SK-N-DZ (cell line): ENCODE measurements at regions not wholly inside any gene's neighbourhood (a gene's known extent, or its start where the extent isn't known, plus 50 kb on each side); places are given as distances from the start of the nearest gene placed in this dataset.
A peak's percentile ranks its signal among the peaks of the same experiment; 100 is the strongest.

Source experiments
- DNase-seq: peaks from one replicate; pipeline ENCODE4 v3.0.0-alpha.2; 2015; ENCODE audit warnings: low spot score

- no peak for DNase-seq
Measured at GRCh38 chr18:76130845-76131244, 364.2 kb downstream of the ZNF516 start.

- DNase-seq, result peak; percentile 10
Measured at GRCh38 chr18:76126327-76126726, 368.7 kb downstream of the ZNF516 start.

DNA sequence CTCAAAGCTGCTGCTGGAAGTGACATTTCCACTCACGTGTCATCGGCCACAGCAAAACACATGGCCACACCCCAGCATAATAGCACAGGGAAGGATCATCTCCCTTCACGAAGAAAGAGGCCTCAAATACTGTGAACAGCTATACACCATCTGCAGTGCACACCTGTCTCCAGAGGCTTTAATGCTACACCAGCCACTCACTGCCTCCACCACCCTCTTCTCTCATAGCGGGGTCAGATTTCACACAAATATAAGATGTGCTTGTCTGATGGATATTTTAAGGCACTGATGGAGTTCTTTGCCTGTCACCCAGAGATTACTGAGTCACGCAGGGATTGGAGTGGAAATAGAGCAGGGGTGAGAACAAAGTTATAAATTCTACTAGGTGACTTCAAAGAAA is 374.0 kb downstream of the ZNF516 start:
- no peak for DNase-seq

DNA sequence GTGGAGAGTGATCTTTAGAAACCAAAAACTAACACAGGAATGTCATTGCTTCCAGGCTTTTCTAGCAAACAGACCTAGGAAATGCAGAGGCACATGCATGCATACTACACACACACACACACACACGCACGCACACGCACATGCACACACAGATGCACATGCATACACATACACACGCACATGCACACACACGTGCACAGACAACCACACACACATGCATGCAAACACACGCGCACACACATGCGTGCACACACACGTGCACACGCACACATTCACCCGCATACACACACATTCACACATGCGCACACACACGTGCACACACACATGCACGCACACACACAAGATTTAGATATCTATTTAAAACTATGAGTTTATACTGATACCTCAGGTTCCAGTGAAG is 379.5 kb downstream of the ZNF516 start:
- no peak for DNase-seq

DNA sequence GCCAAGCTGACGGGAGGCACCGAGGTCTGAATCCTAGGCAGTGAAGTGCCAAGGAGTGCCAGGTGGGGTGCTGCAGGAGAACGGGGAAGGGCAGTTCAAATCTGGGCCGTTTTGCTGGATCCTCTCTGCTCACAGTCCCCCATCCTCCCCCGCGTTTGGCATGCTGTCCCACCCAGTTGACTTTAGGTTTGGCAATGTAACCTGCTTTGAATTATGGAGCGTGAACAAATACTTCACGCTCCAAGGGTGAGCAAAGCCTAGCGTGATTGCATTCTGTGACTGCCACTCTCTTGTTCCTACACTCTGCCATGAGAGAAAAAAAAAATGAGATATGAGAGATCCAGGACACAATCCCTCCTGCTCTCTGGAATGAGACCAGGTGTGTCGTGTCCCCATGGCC is 381.9 kb downstream of the ZNF516 start:
- DNase-seq, result no peak

- DNase-seq, result no peak
Measured at GRCh38 chr18:76102626-76103025, 392.4 kb downstream of the ZNF516 start.

GRCh38 chr18:76102156-76102555 is 392.9 kb downstream of the ZNF516 start:
- no peak for DNase-seq

DNA sequence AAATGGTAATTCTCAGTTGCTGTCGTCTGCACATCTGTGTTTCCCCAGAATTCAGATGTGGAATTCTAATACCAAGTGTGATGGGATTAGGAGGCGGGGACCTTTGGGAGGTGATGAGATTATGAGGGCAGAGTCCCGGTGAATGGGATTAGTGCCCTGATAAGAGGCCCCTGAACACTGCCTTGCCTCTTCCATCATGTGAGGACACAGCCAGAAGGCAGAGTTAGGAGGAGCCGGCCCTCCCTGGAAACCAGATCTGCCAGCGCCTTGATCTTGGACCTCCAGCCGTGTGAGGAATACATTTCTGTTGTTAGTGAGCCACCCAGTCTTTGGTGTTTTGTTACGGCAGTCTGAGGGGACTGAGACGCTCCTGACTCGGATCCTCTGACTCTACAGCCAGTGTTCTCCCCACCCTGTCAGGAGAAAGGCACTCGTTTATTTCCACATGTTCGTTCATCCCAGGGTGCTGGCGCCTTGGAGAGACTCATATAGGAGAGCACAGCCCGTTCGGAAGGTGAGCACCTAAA is 395.0 kb downstream of the ZNF516 start:
- DNase-seq, result peak; percentile 7

- peak; percentile 23 for DNase-seq
Measured at GRCh38 chr18:76098674-76099411, 396.2 kb downstream of the ZNF516 start.

DNA sequence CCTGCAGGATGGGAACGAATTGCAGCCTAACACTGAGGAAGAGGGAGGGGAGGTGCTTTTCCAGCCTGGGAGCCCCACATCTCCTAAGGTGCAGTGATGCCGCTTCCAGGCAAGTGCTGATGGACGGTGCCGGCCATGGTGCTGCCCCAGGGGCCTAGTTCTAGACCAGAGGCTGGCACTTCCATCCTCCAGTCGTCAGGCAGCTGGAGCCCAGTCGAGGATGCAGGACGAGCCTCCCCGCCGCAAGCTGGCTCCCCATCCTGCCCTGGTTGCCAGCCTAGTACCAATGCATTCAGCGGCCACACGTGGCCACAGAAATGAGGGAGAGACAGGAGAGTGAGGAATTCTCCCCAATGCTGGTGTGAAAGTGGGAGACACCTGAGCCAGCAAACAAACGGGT is 413.5 kb downstream of the ZNF516 start:
- no peak for DNase-seq

DNA sequence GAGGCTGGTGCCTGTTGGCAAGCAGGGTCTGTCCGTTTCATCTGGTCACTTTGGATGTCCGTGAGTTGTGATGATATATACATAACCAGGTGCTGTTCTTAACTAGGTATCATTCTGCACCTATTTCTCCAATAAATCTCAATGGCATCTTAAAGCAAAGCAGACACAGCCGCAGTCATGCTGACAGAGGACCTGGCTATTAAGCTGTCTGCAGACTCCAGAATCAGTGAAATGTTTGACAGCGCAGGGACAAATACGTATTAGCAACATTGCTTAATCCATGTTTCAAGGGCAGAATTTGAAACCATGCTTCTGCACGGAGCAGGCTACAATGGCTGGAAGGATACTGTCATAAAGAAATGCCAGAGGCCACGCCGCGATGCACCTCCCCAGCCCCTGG is 414.6 kb downstream of the ZNF516 start:
- no peak for DNase-seq

- no peak for DNase-seq
Measured at GRCh38 chr18:76075777-76076176, 419.3 kb downstream of the ZNF516 start.

DNA sequence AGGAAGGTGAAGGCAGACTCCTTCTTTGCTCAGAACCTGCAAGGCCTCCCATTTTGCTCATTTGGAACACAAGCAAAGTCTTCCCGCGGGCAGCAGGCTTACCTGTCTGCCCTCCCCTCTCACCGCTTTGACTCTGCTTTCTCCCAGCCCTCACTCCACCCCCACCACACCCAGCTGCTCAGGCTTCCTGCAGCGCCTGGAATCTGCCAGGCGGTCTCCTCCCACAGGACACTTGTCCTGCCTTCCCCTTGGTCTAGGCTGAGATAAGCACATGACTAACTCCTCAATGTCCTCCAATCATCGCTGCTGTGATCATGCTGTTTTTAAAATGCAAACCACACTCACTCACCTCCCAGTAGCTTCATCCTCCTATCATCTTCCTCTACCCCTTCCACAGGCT is 430.0 kb downstream of the ZNF516 start:
- no peak for DNase-seq

- no peak for DNase-seq
Measured at GRCh38 chr18:76058146-76058545, 436.9 kb downstream of the ZNF516 start.

DNA sequence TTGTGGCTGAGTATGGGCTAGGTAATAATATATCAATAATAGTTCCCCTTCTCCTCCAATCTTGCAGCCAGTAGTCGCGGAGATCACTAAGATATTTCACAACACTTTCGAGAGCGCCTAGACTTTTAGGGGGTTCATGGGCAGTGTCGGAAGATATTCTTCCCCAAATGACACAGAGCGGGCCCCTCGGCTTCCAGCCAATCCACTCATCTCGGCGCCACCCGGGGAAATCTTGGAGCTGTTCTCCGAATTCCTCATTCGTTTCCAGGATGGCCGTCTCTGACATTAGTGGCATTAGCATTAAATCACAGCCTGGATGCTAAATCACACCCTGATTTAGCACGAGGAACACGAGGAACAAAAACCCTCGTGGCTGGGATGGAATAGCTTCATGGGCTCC is 437.7 kb downstream of the ZNF516 start:
- DNase-seq, result no peak

- DNase-seq, result no peak
Measured at GRCh38 chr18:76056471-76057110, 438.5 kb downstream of the ZNF516 start.

DNA sequence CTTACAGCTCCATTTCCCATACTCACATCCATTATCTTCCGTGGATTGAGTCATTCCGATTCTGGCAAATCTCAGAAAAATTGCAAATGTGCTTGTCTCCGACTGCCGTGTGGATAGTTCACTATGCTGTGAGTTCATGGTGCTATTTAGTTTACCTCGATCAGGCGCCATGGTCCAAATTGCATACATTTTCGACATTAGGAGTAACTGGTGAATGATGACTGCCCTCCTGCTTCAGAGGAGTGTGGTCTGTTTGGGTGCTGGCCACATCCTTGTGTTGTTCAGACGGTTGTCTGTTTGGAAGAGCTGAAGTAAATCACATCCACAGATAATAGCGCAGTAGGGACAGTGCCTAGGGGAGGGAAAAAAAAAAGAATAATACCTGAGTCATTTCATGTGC is 439.5 kb downstream of the ZNF516 start:
- DNase-seq, result no peak

DNA sequence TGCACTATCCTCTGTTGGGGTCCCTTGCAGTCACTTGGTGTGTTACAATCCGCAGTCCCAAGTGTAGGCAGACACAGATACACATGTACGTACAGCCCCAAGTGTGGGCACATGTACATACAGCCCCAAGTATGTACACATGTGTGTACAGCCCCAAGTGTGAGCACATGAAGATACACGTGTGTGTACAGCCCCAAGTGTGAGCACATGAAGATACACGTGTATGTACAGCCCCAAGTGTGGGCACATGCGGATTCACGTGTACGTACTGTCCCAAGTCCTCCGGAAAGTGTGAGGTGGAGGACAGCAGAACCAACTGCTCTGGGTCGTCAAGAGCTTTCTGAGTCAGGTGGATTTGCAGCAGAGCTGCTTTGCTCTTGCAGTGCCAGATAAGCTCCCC is 440.0 kb downstream of the ZNF516 start:
- no peak for DNase-seq

DNA sequence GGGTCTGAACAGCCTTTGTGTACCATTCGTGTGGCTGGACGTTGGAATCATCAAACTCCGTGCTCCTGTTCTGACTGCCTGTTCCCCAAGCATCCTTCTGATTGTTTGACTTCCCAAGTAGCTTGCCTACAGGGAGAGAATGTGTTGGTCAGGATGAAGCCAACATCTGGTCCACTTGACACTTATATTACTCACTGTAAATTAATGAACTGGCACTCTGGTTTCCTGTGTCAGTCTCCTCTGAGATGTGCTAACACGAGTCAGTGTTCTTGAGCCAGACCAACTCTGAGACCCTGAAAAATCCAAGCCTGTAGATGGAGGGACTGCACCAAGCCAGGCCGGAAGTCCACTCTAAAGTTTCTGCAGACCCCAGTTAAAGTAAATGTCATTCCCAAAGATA is 440.9 kb downstream of the ZNF516 start:
- no peak for DNase-seq

- no peak for DNase-seq
Measured at GRCh38 chr18:76053551-76053950, 441.5 kb downstream of the ZNF516 start.

DNA sequence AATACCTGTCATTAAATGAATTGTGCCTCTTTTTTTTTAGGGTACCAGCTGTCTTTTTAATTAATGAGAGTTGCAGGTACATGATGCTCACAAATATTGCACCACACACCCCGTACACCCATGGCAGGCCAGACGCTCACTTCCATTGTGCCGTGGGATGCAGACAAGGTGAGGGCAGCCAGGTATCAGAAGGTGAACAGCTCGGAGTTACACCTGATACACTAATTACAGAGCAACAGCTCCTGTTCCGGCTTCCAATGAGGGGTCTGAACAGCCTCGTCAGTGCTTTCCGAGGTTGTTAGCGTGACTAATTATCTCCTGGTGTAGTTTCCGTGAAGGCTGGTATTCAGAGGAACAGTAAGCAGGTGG is 442.8 kb downstream of the ZNF516 start:
- DNase-seq, result no peak

DNA sequence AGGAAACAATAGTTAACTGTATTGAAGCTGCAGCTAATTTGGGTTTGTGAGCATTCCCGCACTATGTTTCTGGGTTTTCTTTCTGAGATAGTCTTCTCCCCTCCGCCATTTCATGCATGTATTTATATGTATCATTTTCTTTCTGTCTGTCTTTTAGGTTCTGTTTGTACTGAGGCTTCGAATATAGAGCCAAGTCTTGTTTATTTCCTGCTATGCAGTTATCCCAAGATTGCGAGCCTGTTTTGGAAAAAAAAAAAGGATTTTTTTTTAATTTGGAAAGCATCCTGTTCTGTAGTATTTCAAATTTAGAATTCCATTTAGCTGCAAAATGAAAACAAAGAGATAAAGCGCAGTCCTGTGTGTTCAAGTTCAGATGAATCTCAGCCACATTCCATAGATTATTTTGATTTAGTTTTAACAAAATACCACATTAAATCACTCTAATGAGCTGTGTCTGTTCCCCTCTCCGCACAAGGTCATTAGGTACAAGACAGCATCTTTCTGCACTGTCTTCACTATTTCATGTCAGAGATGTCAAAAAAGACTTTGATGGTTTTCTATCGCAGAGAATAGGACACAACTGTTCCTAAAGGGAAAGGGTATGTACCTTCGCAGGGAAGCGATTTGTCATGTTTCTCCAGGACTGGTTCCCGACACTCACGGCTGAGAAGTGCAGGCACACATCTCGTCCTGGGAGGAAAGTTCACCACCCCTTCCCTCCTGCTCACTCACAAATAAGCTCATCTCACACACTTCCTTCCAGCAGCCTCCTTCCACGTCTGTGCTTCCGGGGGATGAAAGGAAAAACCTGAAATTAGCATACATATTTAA is 443.4 kb downstream of the ZNF516 start:
- DNase-seq, result no peak
